ENCODE measurements at regions not wholly inside any gene's neighbourhood (a gene's known extent, or its start where the extent isn't known, plus 50 kb on each side); places are given as distances from the start of the nearest gene placed in this dataset.

GRCh38 chr16:88281858-88282563, 100.7 kb upstream of the ZNF469 start:
- no peak for TF ChIP-seq POLR2A (IDR thresholded peaks at IDR 0.05; ENCODE audit: low read depth, low read length)
- TF ChIP-seq TAF1 (IDR thresholded peaks at IDR 0.05; ENCODE audit: low read depth, low read length) = no peak
- no peak for TF ChIP-seq POLR2AphosphoS5 (IDR thresholded peaks at IDR 0.05; ENCODE audit: low read depth, low read length)
